ENCODE measurements at regions not wholly inside any gene's neighbourhood (a gene's known extent, or its start where the extent isn't known, plus 50 kb on each side); places are given as distances from the start of the nearest gene placed in this dataset.

DNA sequence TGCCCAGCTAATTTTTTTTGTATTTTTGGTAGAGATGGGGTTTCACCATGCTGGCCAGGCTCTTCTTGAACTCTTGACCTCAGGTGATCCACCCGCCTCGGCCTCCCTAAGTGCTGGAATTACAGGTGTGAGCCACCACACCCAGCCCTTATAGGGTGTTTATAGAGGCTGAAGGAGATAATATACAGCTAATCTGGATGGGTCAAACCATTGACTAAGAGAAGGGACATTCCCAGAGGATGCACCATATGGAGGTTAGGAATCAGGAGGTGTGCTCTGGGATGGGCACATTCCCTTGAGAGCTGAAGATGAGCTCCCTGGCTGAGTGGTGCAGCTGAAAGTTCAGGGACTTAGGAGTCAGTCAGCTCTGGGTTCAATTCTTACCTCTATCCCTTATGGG, 68.3 kb upstream of the SHISA3 start:
- no peak overlapping the region for H2AK5ac ChIP-seq (ENCODE audit: low read depth, low read length)
- ATAC-seq (ENCODE audit: low read depth), result no peak
- dilution Hi-C loops (cut with HindIII; ENCODE audit: low sequenced_read_pairs, unreplicated experiment), result no loop called here
- H2AK9ac ChIP-seq (replicated peaks; ENCODE audit: low read depth, low read length, poor library complexity), result no peak overlapping the region
- no peak overlapping the region; the same call in 1 of the 2 replicates for H3K18ac ChIP-seq (ENCODE audit: low read depth, low read length)
- H3K79me1 ChIP-seq (ENCODE audit: low read depth in 1 of 2, low read length in 2 of 2), result no peaks in the 10 kb centered on the region
- no peak overlapping the region for H2AFZ ChIP-seq (replicated peaks; ENCODE audit: low read length, poor library complexity)
- H3K4me2 ChIP-seq (ENCODE audit: low read depth, low read length), result no peak overlapping the region
- no peaks in the 10 kb centered on the region; the same call in 1 of the 2 replicates for H3K4me1 ChIP-seq (ENCODE audit: control insufficient read depth, insufficient read depth, low read length)
- H3K27me3 ChIP-seq (ENCODE audit: control insufficient read depth, insufficient read depth, low read length), result no peaks in the 10 kb centered on the region; the same call in 1 of the 2 replicates
- H3K27ac ChIP-seq (ENCODE audit: insufficient read depth, low read length), result no peak overlapping the region
- H3K56ac ChIP-seq (ENCODE audit: extremely low read depth, insufficient read depth, low read length), result no peak overlapping the region
- no peak overlapping the region for H2BK120ac ChIP-seq (ENCODE audit: low read depth, low read length)
- H3K4me3 ChIP-seq (ENCODE audit: insufficient read depth, low read depth, low read length), result no peak overlapping the region
- no peaks in the 10 kb centered on the region for H3K9me3 ChIP-seq (ENCODE audit: control insufficient read depth, insufficient read depth, low read length)
- no peak overlapping the region for H4K5ac ChIP-seq (ENCODE audit: low read depth, low read length)
- TF ChIP-seq RAD21 (IDR thresholded peaks at IDR 0.05; ENCODE audit: low read length) (no peak), CTCF (conservative IDR thresholded peaks at IDR 0.05; ENCODE audit: low read depth, low read length) (no peak), CHD1 (IDR thresholded peaks at IDR 0.05; ENCODE audit: low read depth, low read length) (no peak), USF2 (IDR thresholded peaks at IDR 0.05; ENCODE audit: low read depth, low read length) (no peak), SMC3 (IDR thresholded peaks at IDR 0.05; ENCODE audit: low read depth, low read length) (no peak), FOS (IDR thresholded peaks at IDR 0.05; ENCODE audit: low read depth, low read length) (no peak), MAZ (IDR thresholded peaks at IDR 0.05; ENCODE audit: borderline replicate concordance, low read depth, low read length) (no peak), MAFK (IDR thresholded peaks at IDR 0.05; ENCODE audit: low read depth, low read length) (no peak), RFX5 (IDR thresholded peaks at IDR 0.05; ENCODE audit: low read depth, low read length) (no peak), POLR2A (IDR thresholded peaks at IDR 0.05; ENCODE audit: low read depth, low read length) (no peak), RCOR1 (IDR thresholded peaks at IDR 0.05; ENCODE audit: insufficient replicate concordance, low read length) (no peak)
- no peak overlapping the region for H3K23ac ChIP-seq (ENCODE audit: low read depth, low read length)
- CTCF ChIA-PET, result interaction anchor here (1.5 kb wide), 1 partner anchor 11 kb away, joined by 3 read pairs; no protein-coding TSS in a partner anchor
- H3K9ac ChIP-seq (ENCODE audit: low read depth, low read length), result no peak overlapping the region
- H2BK20ac ChIP-seq (ENCODE audit: low read depth, low read length), result no peak overlapping the region
- no peak overlapping the region for H4K91ac ChIP-seq (ENCODE audit: insufficient read depth, low read depth, low read length)
- H4K20me1 ChIP-seq (ENCODE audit: insufficient read depth, low read length), result no peaks in the 10 kb centered on the region
- BruUV-seq (replicated peaks), result no TSS peak
- H4K8ac ChIP-seq (ENCODE audit: low read depth in 2 of 2, low read length in 2 of 2), result no peak overlapping the region
- no peak overlapping the region for H3K4ac ChIP-seq (ENCODE audit: low read depth, low read length)
- H3K9me1 ChIP-seq (ENCODE audit: insufficient read depth, low read length), result no peaks in the 10 kb centered on the region
- intact Hi-C loops (cut with micrococcal nuclease), result no loop called here
- in situ Hi-C loops (cut with MboI; ENCODE audit: low sequenced_read_pairs), result no loop called here
- POLR2A ChIA-PET (ENCODE audit: unreplicated experiment), result no interaction called here
- no peak overlapping the region for H3K14ac ChIP-seq (replicated peaks; ENCODE audit: low read depth, low read length)
- no peaks in the 10 kb centered on the region for H3K36me3 ChIP-seq (ENCODE audit: control insufficient read depth, insufficient read depth, low read length)
- H2BK5ac ChIP-seq (ENCODE audit: low read depth, low read length, poor library complexity, severe bottlenecking), result no peak overlapping the region
- no peak for DNase-seq
- H2BK15ac ChIP-seq (ENCODE audit: low read depth, low read length), result no peak overlapping the region
- WGBS, 2 experiments (ENCODE audit: extremely low coverage in 2 of 2, insufficient read length in 1 of 2), result no CpG with 5 or more reads among the region's 2 CpGs

Measured in IMR-90 (cell line).